ENCODE measurements at regions not wholly inside any gene's neighbourhood (a gene's known extent, or its start where the extent isn't known, plus 50 kb on each side); places are given as distances from the start of the nearest gene placed in this dataset.

DNA sequence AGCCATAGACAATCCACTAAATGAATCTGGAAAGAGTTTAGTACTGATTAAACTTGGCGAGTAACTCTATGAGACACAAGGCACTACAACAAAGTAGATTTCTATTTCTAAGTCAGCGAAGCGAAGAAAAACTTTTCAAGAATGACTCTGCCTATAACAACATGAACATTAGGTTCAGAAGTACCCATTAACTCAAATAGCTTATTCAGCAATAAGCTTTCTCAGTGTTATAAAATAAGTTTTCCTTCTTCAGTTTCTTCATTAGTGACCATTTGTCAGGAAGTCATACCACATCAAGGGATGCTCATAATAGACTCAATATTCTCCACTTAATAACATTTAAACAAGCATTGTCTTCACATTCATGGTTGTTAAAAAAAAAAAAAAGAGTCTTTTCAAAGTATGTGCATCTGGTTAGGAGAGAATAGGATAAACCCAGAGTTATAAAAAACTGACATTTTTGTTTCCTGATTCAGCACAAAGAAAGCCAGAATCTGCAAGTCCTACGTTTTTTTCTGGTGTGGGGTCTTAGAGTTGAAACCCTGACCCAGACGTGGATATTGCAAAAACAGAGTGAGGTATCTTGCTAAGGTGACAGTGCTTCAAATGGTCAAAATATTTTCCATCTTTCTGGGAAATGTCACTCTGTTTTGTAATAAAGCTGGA is 148.2 kb upstream of the PREP start:
- H3K4me1 ChIP-seq (ENCODE audit: insufficient read depth), result no peaks in the 10 kb centered on the region
- no peaks in the 10 kb centered on the region for H3K4me1 Mint-ChIP-seq
- H3K4me2 ChIP-seq, result no peak overlapping the region
- no peaks in the 10 kb centered on the region for H3K36me3 ChIP-seq (ENCODE audit: insufficient read depth)
- H3K79me2 ChIP-seq (replicated peaks; ENCODE audit: insufficient read depth), result no peaks in the 10 kb centered on the region
- no peaks in the 10 kb centered on the region for H3F3A ChIP-seq (replicated peaks; ENCODE audit: low read depth)
- ATAC-seq (no peak), DNase-seq (ENCODE audit: low spot score) (no peak)
- H3K27ac Mint-ChIP-seq, result no peak overlapping the region
- H3K4me3 Mint-ChIP-seq, result no peak overlapping the region
- H2AFZ ChIP-seq, result no peak overlapping the region
- no peak overlapping the region for H3K4me3 ChIP-seq
- no peak overlapping the region for H3K27ac ChIP-seq (ENCODE audit: low read depth)
- no peaks in the 10 kb centered on the region for H4K20me1 ChIP-seq (replicated peaks; ENCODE audit: insufficient read depth)
- H3K36me3 Mint-ChIP-seq (ENCODE audit: low read depth), result no peaks in the 10 kb centered on the region
- peaks cover 2% of the 10 kb centered on the region; the same call in 1 of the 3 replicates for H3K9me3 Mint-ChIP-seq
- H3K9me2 ChIP-seq (ENCODE audit: insufficient read depth), result no peaks in the 10 kb centered on the region
- no peaks in the 10 kb centered on the region for H3K27me3 ChIP-seq (ENCODE audit: insufficient read depth)
- H3K27me3 Mint-ChIP-seq (ENCODE audit: insufficient read depth, low read depth, poor library complexity), result no peaks in the 10 kb centered on the region
- TF ChIP-seq, protein P1, sequence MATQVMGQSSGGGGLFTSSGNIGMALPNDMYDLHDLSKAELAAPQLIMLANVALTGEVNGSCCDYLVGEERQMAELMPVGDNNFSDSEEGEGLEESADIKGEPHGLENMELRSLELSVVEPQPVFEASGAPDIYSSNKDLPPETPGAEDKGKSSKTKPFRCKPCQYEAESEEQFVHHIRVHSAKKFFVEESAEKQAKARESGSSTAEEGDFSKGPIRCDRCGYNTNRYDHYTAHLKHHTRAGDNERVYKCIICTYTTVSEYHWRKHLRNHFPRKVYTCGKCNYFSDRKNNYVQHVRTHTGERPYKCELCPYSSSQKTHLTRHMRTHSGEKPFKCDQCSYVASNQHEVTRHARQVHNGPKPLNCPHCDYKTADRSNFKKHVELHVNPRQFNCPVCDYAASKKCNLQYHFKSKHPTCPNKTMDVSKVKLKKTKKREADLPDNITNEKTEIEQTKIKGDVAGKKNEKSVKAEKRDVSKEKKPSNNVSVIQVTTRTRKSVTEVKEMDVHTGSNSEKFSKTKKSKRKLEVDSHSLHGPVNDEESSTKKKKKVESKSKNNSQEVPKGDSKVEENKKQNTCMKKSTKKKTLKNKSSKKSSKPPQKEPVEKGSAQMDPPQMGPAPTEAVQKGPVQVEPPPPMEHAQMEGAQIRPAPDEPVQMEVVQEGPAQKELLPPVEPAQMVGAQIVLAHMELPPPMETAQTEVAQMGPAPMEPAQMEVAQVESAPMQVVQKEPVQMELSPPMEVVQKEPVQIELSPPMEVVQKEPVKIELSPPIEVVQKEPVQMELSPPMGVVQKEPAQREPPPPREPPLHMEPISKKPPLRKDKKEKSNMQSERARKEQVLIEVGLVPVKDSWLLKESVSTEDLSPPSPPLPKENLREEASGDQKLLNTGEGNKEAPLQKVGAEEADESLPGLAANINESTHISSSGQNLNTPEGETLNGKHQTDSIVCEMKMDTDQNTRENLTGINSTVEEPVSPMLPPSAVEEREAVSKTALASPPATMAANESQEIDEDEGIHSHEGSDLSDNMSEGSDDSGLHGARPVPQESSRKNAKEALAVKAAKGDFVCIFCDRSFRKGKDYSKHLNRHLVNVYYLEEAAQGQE (IDR thresholded peaks at IDR 0.05; ENCODE audit: unreplicated experiment), result no peak

- Mint-ChIP-seq H3K4me3 (no peak overlapping the region), H3K36me3 (ENCODE audit: low read depth) (no peaks in the 10 kb centered on the region), H3K9me3 (no peaks in the 10 kb centered on the region), H3K4me1 (no peaks in the 10 kb centered on the region), H3K27ac (no peak overlapping the region), H3K27me3 (ENCODE audit: insufficient read depth, low read depth, poor library complexity) (no peaks in the 10 kb centered on the region)
- no peaks in the 10 kb centered on the region for H4K20me1 ChIP-seq (replicated peaks; ENCODE audit: insufficient read depth)
- H3K4me2 ChIP-seq, result no peak overlapping the region
- H3K27ac ChIP-seq (ENCODE audit: low read depth), result no peak overlapping the region
- no peaks in the 10 kb centered on the region for H3K4me1 ChIP-seq (ENCODE audit: insufficient read depth)
- no peaks in the 10 kb centered on the region for H3F3A ChIP-seq (replicated peaks; ENCODE audit: low read depth)
- no peaks in the 10 kb centered on the region for H3K36me3 ChIP-seq (ENCODE audit: insufficient read depth)
- no peaks in the 10 kb centered on the region for H3K79me2 ChIP-seq (replicated peaks; ENCODE audit: insufficient read depth)
- no peaks in the 10 kb centered on the region for H3K9me2 ChIP-seq (ENCODE audit: insufficient read depth)
- no peak overlapping the region for H3K4me3 ChIP-seq
- H3K27me3 ChIP-seq (ENCODE audit: insufficient read depth), result no peaks in the 10 kb centered on the region
- DNase-seq (ENCODE audit: low spot score) (no peak), ATAC-seq (no peak)
- H2AFZ ChIP-seq, result no peak overlapping the region
- TF ChIP-seq POLR2AphosphoS5 (IDR thresholded peaks at IDR 0.05; ENCODE audit: low read depth) (no peak), ZNF462 (CRISPR knock-in tag; IDR thresholded peaks at IDR 0.05) (no peak)
- TF ChIP-seq, protein P2, sequence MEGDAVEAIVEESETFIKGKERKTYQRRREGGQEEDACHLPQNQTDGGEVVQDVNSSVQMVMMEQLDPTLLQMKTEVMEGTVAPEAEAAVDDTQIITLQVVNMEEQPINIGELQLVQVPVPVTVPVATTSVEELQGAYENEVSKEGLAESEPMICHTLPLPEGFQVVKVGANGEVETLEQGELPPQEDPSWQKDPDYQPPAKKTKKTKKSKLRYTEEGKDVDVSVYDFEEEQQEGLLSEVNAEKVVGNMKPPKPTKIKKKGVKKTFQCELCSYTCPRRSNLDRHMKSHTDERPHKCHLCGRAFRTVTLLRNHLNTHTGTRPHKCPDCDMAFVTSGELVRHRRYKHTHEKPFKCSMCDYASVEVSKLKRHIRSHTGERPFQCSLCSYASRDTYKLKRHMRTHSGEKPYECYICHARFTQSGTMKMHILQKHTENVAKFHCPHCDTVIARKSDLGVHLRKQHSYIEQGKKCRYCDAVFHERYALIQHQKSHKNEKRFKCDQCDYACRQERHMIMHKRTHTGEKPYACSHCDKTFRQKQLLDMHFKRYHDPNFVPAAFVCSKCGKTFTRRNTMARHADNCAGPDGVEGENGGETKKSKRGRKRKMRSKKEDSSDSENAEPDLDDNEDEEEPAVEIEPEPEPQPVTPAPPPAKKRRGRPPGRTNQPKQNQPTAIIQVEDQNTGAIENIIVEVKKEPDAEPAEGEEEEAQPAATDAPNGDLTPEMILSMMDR (conservative IDR thresholded peaks at IDR 0.05; ENCODE audit: low read depth in 2 of 2), result no peak
These were observed 143.9 kb upstream of the PREP start for GRCh38 chr6:105546754-105547153.
